Epidermal melanocyte (primary cell): ENCODE measurements at regions not wholly inside any gene's neighbourhood (a gene's known extent, or its start where the extent isn't known, plus 50 kb on each side); places are given as distances from the start of the nearest gene placed in this dataset.
"Not testable (repeated sequence)": the region's sequence is repeated elsewhere in the genome, so short reads cannot be mapped to it uniquely, and the experiment has no call there.

Experiments used
- DNase-seq: peaks from one replicate; pipeline ENCODE4 v3.0.0; 2011; ENCODE audit warnings: low spot score; ENCODE audit not compliant: insufficient read length

GRCh38 chr1:219434285-219434922 is 178.5 kb downstream of the ZC3H11B start:
- DNase-seq: no peak

- no peak for DNase-seq
Observed at GRCh38 chr1:219433496-219434131, 179.3 kb downstream of the ZC3H11B start.

- DNase-seq: no peak
Observed at GRCh38 chr1:219433001-219433400, 179.9 kb downstream of the ZC3H11B start.

GRCh38 chr1:219432191-219432606 is 180.7 kb downstream of the ZC3H11B start:
- DNase-seq: no peak

GRCh38 chr1:219430419-219430818 is 182.5 kb downstream of the ZC3H11B start:
- DNase-seq: no peak

- no peak for DNase-seq
Observed at GRCh38 chr1:219428651-219429050, 184.3 kb downstream of the ZC3H11B start.

GRCh38 chr1:219427989-219428388 is 184.9 kb downstream of the ZC3H11B start:
- no peak for DNase-seq

GRCh38 chr1:219427403-219427802 is 185.5 kb downstream of the ZC3H11B start:
- DNase-seq: no peak

GRCh38 chr1:219422811-219423598 is 189.9 kb downstream of the ZC3H11B start:
- no peak for DNase-seq

- DNase-seq: no peak
Observed at GRCh38 chr1:219420913-219421312, 192.0 kb downstream of the ZC3H11B start.

GRCh38 chr1:219419860-219420259 is 193.0 kb downstream of the ZC3H11B start:
- no peak for DNase-seq

- no peak for DNase-seq
Observed at GRCh38 chr1:219419065-219419464, 193.8 kb downstream of the ZC3H11B start.

GRCh38 chr1:219417610-219418009 is 195.3 kb downstream of the ZC3H11B start:
- no peak for DNase-seq

- DNase-seq: no peak
Observed at GRCh38 chr1:219416598-219417238, 196.2 kb downstream of the ZC3H11B start.

GRCh38 chr1:219415915-219416314 is 197.0 kb downstream of the ZC3H11B start:
- no peak for DNase-seq

GRCh38 chr1:219415433-219415832 is 197.5 kb downstream of the ZC3H11B start:
- DNase-seq: no peak

- DNase-seq: no peak
Observed at GRCh38 chr1:219414250-219414649, 198.7 kb downstream of the ZC3H11B start.

GRCh38 chr1:219413536-219413935 is 199.4 kb downstream of the ZC3H11B start:
- no peak for DNase-seq

GRCh38 chr1:219412772-219413171 is 200.1 kb downstream of the ZC3H11B start:
- no peak for DNase-seq

- not testable (repeated sequence) for DNase-seq
Observed at GRCh38 chr1:219410721-219411120, 202.2 kb downstream of the ZC3H11B start.

GRCh38 chr1:219405531-219406331 is 207.2 kb downstream of the ZC3H11B start:
- DNase-seq: no peak
